ENCODE measurements at regions not wholly inside any gene's neighbourhood (a gene's known extent, or its start where the extent isn't known, plus 50 kb on each side); places are given as distances from the start of the nearest gene placed in this dataset.

- TF ChIP-seq BHLHE40 (IDR thresholded peaks at IDR 0.05; ENCODE audit: borderline replicate concordance in 1 of 2, low read depth in 2 of 2, low read length in 1 of 2), result no peak
- TF ChIP-seq ZBTB40 (IDR thresholded peaks at IDR 0.05; ENCODE audit: borderline replicate concordance), result no peak
- no peak for TF ChIP-seq POLR2A (IDR thresholded peaks at IDR 0.05; ENCODE audit: low read depth, low read length)
- TF ChIP-seq HCFC1 (IDR thresholded peaks at IDR 0.05; ENCODE audit: low read length), result no peak
- TF ChIP-seq CTCF (IDR thresholded peaks at IDR 0.05 in 2 of 3, conservative IDR thresholded peaks at IDR 0.05 in 1 of 3; ENCODE audit: control insufficient read depth in 2 of 3, extremely low read depth in 1 of 3, insufficient read depth in 1 of 3, low read depth in 3 of 3, low read length in 3 of 3), result no peak
- no peak for TF ChIP-seq ZNF622 (IDR thresholded peaks at IDR 0.05)
- TF ChIP-seq SP1 (IDR thresholded peaks at IDR 0.05; ENCODE audit: low read depth, low read length), result no peak
- TF ChIP-seq POLR2AphosphoS5 (IDR thresholded peaks at IDR 0.05; ENCODE audit: low read length), result no peak
- TF ChIP-seq YY1 (IDR thresholded peaks at IDR 0.05; ENCODE audit: low read depth, low read length), result no peak
- no peak for TF ChIP-seq SRF (IDR thresholded peaks at IDR 0.05; ENCODE audit: low read depth in 2 of 2, low read length in 2 of 2)
These were observed 453.7 kb downstream of the PCDH17 start for GRCh38 chr13:58085274-58085673.
